MCF 10A (cell line): ENCODE measurements at regions not wholly inside any gene's neighbourhood (a gene's known extent, or its start where the extent isn't known, plus 50 kb on each side); places are given as distances from the start of the nearest gene placed in this dataset.

ENCODE experiments used
- BruUV-seq: library from RNA; stranded (reverse); fragments of 400-500 nt; replicated peaks from 2 replicates; lab custom pipeline; 2021; lab: Mats Ljungman, UMichigan
- CTCF ChIA-PET: fragments of 300-600 bp; sonication (Branson Sonifier 250); formaldehyde crosslinking; extraction: SDS; loops from one replicate; lab custom pipeline; 2021; ENCODE audit warnings: antibody characterized with exemption, inconsistent platforms; lab: Yijun Ruan, JAX
- POLR2A ChIA-PET: fragments of 300-600, 350-650 bp; sonication (Branson Sonifier 250); formaldehyde crosslinking; extraction: SDS; loops from one replicate; lab custom pipeline; 2020; ENCODE audit warnings: antibody characterized with exemption, inconsistent platforms; lab: Yijun Ruan, JAX
- DNase-seq: peaks from one replicate; pipeline ENCODE4 v3.0.0-alpha.2; 2018; ENCODE audit not compliant: unreplicated experiment
- H3K27ac Mint-ChIP-seq: one replicate; pipeline ENCODE4 v1.8.0; 2022; ENCODE audit warnings: mild to moderate bottlenecking, low read depth, mixed read lengths; ENCODE audit not compliant: unreplicated experiment
- H3K27me3 Mint-ChIP-seq: one replicate; pipeline ENCODE4 v1.8.0; 2022; ENCODE audit warnings: mixed read lengths; ENCODE audit not compliant: insufficient read depth, unreplicated experiment
- H3K36me3 Mint-ChIP-seq: one replicate; pipeline ENCODE4 v1.8.0; 2022; ENCODE audit warnings: mild to moderate bottlenecking, moderate library complexity, mixed read lengths; ENCODE audit not compliant: insufficient read depth, unreplicated experiment
- H3K4me1 Mint-ChIP-seq: one replicate; pipeline ENCODE4 v1.8.0; 2022; ENCODE audit warnings: mixed read lengths; ENCODE audit not compliant: insufficient read depth, unreplicated experiment
- H3K4me3 Mint-ChIP-seq: one replicate; pipeline ENCODE4 v1.8.0; 2022; ENCODE audit warnings: mild to moderate bottlenecking, moderate library complexity, mixed read lengths; ENCODE audit not compliant: unreplicated experiment
- H3K9me3 Mint-ChIP-seq: one replicate; pipeline ENCODE4 v1.8.0; 2022; ENCODE audit warnings: mixed read lengths; ENCODE audit not compliant: unreplicated experiment
- CTCF ChIP-seq: fragments of 200-600 bp; IDR thresholded peaks from one replicate; pipeline ENCODE4 v1.8.0; 2022; ENCODE audit warnings: antibody characterized with exemption, mild to moderate bottlenecking; ENCODE audit not compliant: unreplicated experiment
- intact Hi-C: fragments of 100-400 bp; cut with micrococcal nuclease; formaldehyde crosslinking; loops from 2 replicates; pipeline ENCODE4 v1.14.1; 2022

DNA sequence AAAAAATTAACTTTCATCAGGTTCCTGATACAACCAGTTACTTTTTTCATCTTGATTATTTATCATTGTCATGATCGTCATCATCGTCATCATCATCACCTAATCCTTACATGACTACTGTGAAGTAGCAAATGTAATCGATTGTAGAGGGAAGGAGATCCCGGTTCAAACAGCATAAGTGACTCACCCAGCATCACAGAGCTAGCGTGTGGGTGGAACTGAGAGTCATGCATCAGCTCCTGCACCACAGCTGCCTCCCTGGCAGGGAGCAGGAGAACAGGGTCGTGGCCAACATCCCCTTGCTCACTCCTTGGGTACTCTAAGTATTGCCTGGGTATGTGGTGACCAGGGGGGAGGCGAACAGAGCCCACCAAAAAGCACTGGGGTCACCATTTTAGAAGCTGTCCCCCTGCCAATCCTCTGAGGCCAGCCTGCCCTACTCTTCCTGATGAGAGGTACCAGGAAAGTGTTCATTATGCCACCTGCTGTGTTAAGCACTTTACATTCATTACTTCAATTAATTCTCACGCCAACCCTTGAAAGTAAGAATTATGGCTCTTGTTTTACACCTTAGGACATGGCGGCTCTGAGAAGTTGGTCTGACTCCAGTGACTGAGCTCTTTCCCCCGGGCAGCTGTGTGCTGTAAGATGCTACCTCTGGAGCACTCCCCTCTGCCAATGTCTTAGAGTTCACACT, 425.2 kb downstream of the CD83 start:
- CTCF ChIA-PET, result no interaction called here
- Mint-ChIP-seq H3K36me3 (peaks cover 4% of the 10 kb centered on the region), H3K27ac (no peak overlapping the region), H3K27me3 (no peaks in the 10 kb centered on the region), H3K4me1 (peaks cover 13% of the 10 kb centered on the region), H3K9me3 (no peaks in the 10 kb centered on the region), H3K4me3 (no peak overlapping the region)
- intact Hi-C loops, result no loop called here
- DNase-seq, result peak; percentile 68
- POLR2A ChIA-PET, result interaction anchor here (0.6 kb wide), 1 partner anchor 86 kb away, joined by 3 read pairs; no protein-coding TSS in a partner anchor
- BruUV-seq, result no TSS peak
- no peak for TF ChIP-seq CTCF

- H3K4me1 Mint-ChIP-seq, result peaks cover 13% of the 10 kb centered on the region
- no peaks in the 10 kb centered on the region for H3K9me3 Mint-ChIP-seq
- no peak overlapping the region for H3K4me3 Mint-ChIP-seq
- intact Hi-C loops, result no loop called here
- TF ChIP-seq CTCF, result no peak
- peaks cover 4% of the 10 kb centered on the region for H3K36me3 Mint-ChIP-seq
- H3K27ac Mint-ChIP-seq, result no peak overlapping the region
- no peaks in the 10 kb centered on the region for H3K27me3 Mint-ChIP-seq
- no TSS peak for BruUV-seq
- POLR2A ChIA-PET, result no interaction called here
- CTCF ChIA-PET, result no interaction called here
- no peak for DNase-seq
Measured at GRCh38 chr6:14543971-14544585, 426.5 kb downstream of the CD83 start.

DNA sequence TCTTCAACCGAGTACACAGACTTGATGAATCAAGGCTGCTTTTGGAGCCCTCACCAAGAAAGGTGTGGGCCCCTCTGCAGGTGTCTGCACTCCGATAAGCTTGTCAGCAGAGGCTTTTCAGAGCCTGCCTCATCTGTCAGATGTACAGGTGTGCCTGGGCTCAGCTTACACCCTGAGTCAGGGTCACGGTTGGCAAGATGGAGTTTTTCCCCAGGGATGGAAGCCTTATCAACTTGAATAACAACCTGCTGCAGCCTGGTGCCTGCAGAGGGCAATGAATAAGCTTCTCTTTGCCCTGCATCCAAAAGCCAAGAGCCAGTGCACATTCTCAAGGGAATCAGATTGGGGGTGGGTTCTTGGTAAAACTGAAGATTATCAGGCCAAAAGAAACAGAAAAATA, 427.1 kb downstream of the CD83 start:
- Mint-ChIP-seq H3K27ac (no peak overlapping the region), H3K4me1 (peaks cover 13% of the 10 kb centered on the region), H3K4me3 (no peak overlapping the region), H3K9me3 (no peaks in the 10 kb centered on the region), H3K27me3 (no peaks in the 10 kb centered on the region), H3K36me3 (peaks cover 4% of the 10 kb centered on the region)
- intact Hi-C loops, result no loop called here
- CTCF ChIA-PET, result no interaction called here
- no peak for TF ChIP-seq CTCF
- POLR2A ChIA-PET, result interaction anchor here (0.5 to 0.6 kb wide), 2 partner anchors 23 to 75 kb away, joined by 3 read pairs; no protein-coding TSS in a partner anchor
- DNase-seq, result no peak
- BruUV-seq, result no TSS peak

DNA sequence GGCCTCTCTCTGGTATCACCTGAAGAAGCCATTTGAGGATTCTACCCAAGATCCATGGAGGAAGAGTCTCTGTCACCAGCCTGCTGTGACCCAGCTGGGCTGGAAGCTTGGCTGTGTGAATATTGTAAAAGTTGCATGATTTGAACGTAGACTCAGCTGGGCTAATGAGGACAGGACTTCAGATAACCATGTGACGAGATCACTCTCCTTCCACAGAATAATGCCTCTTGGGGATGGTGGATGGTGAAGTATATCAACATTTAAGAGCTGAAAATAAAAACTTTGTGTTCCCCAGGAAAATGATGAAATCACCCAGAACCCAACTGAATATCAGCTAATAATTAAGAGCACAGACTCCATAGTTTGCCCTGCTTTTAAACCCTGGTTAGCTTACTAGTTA, 427.9 kb downstream of the CD83 start:
- peaks cover 5% of the 10 kb centered on the region for H3K4me1 Mint-ChIP-seq
- no peaks in the 10 kb centered on the region for H3K9me3 Mint-ChIP-seq
- no peaks in the 10 kb centered on the region for H3K27me3 Mint-ChIP-seq
- POLR2A ChIA-PET, result no interaction called here
- no peak overlapping the region for H3K27ac Mint-ChIP-seq
- no TSS peak for BruUV-seq
- no peak overlapping the region for H3K4me3 Mint-ChIP-seq
- intact Hi-C loops, result no loop called here
- H3K36me3 Mint-ChIP-seq, result peaks cover 4% of the 10 kb centered on the region
- CTCF ChIA-PET, result no interaction called here
- TF ChIP-seq CTCF, result no peak
- no peak for DNase-seq
